AG04449 (cell line): ENCODE measurements at regions not wholly inside any gene's neighbourhood (a gene's known extent, or its start where the extent isn't known, plus 50 kb on each side); places are given as distances from the start of the nearest gene placed in this dataset.

ENCODE experiments used
- CTCF ChIA-PET: fragments of 350-600 bp; formaldehyde crosslinking; extraction: SDS; loops from one replicate; lab custom pipeline; 2021; ENCODE audit warnings: antibody characterized with exemption; lab: Yijun Ruan, JAX
- POLR2A ChIA-PET: fragments of 400-600, 350-600 bp; formaldehyde crosslinking; extraction: SDS; loops from one replicate; lab custom pipeline; 2020; ENCODE audit warnings: antibody characterized with exemption, inconsistent platforms; lab: Yijun Ruan, JAX
- DNase-seq: peaks from one replicate; pipeline ENCODE4 v3.0.0-alpha.2; 2010; ENCODE audit warnings: low read depth, low spot score
- H3K4me3 ChIP-seq: 2 replicates; pipeline ENCODE4 v1.5.1; 2011; ENCODE audit warnings: low read depth, mild to moderate bottlenecking, control low read depth, low read length
- TF ChIP-seq, protein P1 (sequence below): IDR thresholded peaks from one replicate; pipeline ENCODE4 v1.5.1; 2011; ENCODE audit warnings: mild to moderate bottlenecking, moderate library complexity, low read length, control low read depth, inconsistent platforms; ENCODE audit not compliant: insufficient read depth; ENCODE audit errors: missing control alignments

- DNase-seq: no peak
- ChIA-PET POLR2A (no interaction called here), CTCF (no interaction called here)
- TF ChIP-seq, protein P1, sequence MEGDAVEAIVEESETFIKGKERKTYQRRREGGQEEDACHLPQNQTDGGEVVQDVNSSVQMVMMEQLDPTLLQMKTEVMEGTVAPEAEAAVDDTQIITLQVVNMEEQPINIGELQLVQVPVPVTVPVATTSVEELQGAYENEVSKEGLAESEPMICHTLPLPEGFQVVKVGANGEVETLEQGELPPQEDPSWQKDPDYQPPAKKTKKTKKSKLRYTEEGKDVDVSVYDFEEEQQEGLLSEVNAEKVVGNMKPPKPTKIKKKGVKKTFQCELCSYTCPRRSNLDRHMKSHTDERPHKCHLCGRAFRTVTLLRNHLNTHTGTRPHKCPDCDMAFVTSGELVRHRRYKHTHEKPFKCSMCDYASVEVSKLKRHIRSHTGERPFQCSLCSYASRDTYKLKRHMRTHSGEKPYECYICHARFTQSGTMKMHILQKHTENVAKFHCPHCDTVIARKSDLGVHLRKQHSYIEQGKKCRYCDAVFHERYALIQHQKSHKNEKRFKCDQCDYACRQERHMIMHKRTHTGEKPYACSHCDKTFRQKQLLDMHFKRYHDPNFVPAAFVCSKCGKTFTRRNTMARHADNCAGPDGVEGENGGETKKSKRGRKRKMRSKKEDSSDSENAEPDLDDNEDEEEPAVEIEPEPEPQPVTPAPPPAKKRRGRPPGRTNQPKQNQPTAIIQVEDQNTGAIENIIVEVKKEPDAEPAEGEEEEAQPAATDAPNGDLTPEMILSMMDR: no peak
- H3K4me3 ChIP-seq: no peak overlapping the region
Observed at GRCh38 chr5:88377705-88378656, 109.3 kb upstream of the TMEM161B start.

DNA sequence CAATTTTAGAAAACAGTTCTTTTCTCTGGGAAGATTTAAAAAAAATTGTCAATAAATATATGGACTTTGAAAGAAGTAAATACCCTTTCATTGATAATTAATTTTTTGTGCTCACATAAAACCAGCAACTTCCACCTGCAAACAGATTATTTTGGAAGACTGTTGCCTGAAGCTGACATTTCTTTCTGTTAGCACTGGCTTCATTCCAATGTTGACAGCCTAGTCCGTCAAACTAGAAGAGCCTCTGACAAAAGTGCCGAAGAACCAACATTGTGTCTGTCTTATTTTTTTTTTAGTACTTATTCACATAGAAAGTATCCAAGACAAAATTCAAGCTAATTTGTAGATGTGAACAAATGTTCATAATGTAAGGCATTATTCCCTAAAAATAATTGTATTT is 108.6 kb upstream of the TMEM161B start:
- DNase-seq: no peak
- no peak overlapping the region for H3K4me3 ChIP-seq
- CTCF ChIA-PET: no interaction called here
- TF ChIP-seq, protein P1: no peak
- POLR2A ChIA-PET: no interaction called here

DNA sequence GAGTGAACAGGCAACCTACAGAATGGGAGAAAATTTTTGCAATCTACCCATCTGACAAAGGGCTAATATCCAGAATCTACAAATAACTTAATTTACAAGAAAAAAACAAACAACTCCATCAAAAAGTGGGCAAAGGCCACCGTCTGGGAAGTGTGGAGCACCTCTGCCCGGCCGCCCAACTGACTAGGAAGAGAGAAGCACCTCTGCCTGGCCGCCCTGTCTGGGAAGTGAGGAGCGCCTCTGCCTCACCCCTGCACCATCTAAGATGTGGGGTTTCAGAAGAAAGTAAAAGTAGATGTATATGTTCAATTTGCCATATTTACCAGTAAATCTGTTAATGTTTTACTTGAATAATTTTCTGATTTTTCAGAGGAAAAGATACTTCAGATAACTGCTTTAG is 108.1 kb upstream of the TMEM161B start:
- ChIA-PET CTCF (no interaction called here), POLR2A (no interaction called here)
- DNase-seq: no peak
- H3K4me3 ChIP-seq: no peak overlapping the region
- TF ChIP-seq, protein P1: no peak

GRCh38 chr5:88374391-88374790 is 105.7 kb upstream of the TMEM161B start:
- CTCF ChIA-PET: no interaction called here
- H3K4me3 ChIP-seq: no peak overlapping the region
- no peak for DNase-seq
- POLR2A ChIA-PET: no interaction called here
- TF ChIP-seq, protein P1: no peak

DNA sequence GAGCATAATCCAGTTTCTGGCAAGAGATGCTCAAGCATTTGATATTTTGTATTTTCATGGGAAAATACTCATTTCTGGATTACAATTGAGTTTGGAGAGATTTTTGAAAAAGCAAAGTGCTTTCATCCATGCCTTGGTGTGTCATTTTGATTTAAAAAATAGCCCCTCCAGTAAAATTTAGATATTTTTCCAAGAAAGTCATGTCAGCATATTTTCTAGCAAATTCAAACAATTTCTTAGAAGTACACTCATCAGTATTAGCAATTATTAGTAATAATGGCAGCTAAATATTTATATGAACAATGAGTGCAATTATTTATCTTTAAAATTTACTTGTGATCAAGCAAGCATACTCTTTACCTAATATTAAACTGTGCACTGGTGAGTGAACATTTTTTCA is 102.2 kb upstream of the TMEM161B start:
- no peak overlapping the region for H3K4me3 ChIP-seq
- DNase-seq: no peak
- ChIA-PET POLR2A (no interaction called here), CTCF (no interaction called here)
- TF ChIP-seq, protein P1: no peak

DNA sequence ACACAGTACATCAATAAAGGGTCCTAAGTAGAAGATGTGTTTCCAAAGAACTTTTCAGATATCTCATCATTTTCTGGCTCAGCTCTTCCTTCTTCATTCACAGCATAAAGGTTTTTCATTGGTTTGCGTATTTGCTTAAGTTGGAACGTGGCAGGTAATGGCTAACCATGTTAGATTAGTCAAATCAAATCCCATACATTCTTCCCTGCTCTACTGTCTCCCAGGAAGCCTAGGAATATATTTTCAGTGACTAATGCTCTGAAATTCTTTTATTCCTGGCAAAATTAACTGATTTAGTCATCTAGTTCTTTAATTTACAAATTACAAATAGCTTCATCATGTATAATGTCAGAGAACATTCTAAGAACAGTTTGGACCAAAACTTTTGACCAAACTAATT is 99.6 kb upstream of the TMEM161B start:
- TF ChIP-seq, protein P1: no peak
- POLR2A ChIA-PET: no interaction called here
- no peak overlapping the region for H3K4me3 ChIP-seq
- DNase-seq: no peak
- CTCF ChIA-PET: no interaction called here
